ENCODE measurements at regions not wholly inside any gene's neighbourhood (a gene's known extent, or its start where the extent isn't known, plus 50 kb on each side); places are given as distances from the start of the nearest gene placed in this dataset.
"Not testable (repeated sequence)": the region's sequence is repeated elsewhere in the genome, so short reads cannot be mapped to it uniquely, and the experiment has no call there.

DNA sequence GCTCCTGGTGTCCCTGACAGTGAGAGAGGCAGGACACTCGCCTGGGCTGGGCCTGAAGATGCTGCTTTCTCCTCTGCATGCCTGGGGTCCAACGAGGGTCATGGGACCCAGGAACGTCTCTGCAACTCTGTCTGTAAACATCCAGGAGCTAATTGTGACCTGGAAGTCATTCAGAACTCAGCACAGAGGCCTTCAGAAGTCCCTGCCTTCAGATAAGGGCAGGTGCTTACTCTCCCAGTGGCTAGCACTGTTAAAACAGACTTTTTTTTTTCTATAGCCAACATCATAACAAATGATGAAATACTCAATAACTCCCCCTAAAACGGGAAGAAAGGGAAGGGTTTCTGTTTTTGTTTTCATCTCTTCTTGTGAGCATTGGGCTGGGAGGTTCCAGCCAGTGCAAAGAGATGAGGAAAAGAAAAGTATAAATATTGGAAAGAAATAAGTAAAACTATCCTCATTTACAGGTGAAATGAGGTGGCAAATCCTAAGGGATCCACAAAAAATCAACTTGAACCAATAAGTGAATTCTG, 118.3 kb upstream of the FAM20C start:
- DNase-seq (ENCODE audit: low read depth); H3K4me3 ChIP-seq (ENCODE audit: low read depth, low read length); in situ Hi-C loops (cut with HindIII; ENCODE audit: low sequenced_read_pairs): not testable (repeated sequence)

DNA sequence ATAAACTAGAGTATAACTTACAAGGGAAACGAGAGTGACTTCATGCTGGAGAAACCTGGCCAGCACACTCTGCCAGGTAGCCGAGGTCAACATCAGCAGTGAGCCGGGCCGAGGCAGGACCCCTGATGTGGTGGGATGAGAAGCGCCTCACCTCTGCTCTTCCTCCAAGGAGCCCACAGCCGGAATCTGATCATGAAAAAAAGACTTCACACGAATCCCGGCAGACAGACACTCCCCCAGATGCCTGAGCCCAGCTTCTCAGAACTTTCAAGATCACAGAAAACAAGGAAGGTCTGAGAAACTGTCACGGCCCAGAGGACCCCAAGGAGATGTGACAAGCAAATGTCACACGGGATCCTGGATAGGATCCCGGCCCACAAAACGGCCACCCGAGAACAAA, 116.9 kb upstream of the FAM20C start:
- in situ Hi-C loops (cut with HindIII; ENCODE audit: low sequenced_read_pairs); H3K4me3 ChIP-seq (ENCODE audit: low read depth, low read length); DNase-seq (ENCODE audit: low read depth): not testable (repeated sequence)

DNA sequence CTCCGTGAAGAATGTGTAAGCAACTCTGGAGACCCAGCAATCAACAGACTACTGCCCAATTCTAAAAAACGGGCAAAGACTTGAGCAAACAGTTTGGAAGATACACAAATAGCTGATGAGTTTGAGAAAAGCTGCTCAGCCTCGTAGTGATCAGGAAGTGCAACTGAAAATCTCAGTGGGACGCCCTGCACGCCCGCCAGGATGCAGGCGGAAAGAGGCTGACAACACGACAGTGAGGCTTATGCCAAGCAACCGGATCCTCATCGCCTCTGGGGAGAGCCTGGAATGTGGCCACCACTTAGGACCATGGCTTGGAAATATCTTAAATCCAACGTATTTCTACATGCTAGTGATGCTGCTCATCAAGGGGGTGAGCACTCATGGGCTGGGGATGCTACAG, 116.2 kb upstream of the FAM20C start:
- in situ Hi-C loops (cut with HindIII; ENCODE audit: low sequenced_read_pairs); DNase-seq (ENCODE audit: low read depth); H3K4me3 ChIP-seq (ENCODE audit: low read depth, low read length): not testable (repeated sequence)

DNA sequence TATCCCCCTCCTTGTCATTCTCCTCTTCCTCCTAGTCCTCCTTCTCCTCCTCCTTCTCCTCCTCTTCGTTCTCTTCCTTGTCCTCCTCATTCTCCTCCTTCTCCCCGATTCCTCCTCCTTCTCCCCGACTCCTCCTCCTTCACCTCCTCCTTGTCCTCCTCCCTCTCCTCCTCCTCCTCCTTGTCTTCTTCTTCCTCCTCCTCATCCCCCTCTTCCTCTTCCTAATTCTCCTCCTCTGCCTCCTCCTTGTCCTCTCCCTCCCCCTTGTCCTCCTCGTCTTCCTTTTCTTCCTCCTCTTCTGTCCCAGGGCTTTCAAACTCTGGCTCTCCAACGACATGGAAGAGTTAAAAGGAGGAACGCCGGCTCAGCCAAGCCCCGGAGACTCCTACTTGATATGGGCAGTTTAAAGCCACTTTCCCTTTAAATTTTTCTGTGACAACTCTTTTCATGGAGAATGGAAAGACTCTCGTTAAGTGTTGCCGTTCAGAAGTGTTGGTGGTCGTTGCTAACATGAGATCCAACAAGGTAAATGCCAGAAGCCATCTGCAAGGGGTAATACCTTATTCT, 115.5 kb upstream of the FAM20C start:
- H3K4me3 ChIP-seq (ENCODE audit: low read depth, low read length); in situ Hi-C loops (cut with HindIII; ENCODE audit: low sequenced_read_pairs); DNase-seq (ENCODE audit: low read depth): not testable (repeated sequence)

DNA sequence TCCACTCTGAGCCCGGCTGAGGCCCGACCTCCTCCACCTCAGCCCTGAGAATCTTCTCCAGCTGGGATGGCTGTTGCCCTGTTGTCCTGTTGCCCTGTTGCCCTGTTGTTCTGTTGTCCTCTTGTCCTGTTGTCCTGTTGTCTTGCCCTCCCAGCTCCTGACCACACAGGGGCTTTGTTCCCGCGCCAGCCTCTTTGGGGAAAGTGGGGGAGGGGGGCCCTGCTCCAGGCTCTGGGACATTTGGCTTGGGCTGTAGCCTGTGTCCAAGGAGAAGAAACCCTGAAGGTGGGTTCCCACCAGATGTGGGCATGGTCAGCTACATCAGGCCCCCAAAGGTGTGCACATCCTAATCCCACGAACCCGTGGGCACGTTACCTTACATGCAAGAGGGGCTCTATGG, 113.5 kb upstream of the FAM20C start:
- in situ Hi-C loops (cut with HindIII; ENCODE audit: low sequenced_read_pairs); DNase-seq (ENCODE audit: low read depth); H3K4me3 ChIP-seq (ENCODE audit: low read depth, low read length): not testable (repeated sequence)

DNA sequence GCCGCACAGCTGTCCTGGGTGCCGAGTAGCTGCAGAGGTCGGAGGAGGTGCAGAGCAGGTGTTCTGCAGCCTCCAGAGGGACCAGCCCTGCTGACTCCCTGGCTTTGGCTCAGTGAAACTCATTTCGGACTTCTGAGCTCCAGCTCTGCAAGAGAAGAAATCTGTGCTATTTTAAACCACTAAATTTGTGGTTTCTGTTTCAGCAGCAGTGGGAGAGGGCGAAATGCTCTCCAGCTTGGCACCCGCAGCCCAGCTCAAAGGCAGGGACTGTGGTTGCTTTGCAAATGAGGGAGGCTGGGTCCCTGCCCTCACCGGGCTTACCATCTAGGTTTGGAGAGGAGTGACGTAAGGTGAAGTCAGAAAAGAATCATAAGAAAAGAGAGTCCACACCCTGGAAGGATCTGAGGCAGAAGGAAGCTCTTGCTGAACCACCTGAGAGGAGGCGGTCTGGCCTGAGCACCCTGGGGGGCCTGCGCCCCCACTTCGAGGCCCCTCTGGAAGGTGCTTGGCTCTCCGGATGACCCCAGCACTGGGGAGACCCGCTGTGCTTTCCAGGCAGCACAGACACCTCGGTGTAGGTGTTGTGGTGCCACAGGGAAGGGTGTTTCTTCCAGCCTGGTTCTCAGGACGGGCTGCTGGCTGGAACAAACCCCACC, 112.8 kb upstream of the FAM20C start:
- DNase-seq (ENCODE audit: low read depth); in situ Hi-C loops (cut with HindIII; ENCODE audit: low sequenced_read_pairs); H3K4me3 ChIP-seq (ENCODE audit: low read depth, low read length): not testable (repeated sequence)

DNA sequence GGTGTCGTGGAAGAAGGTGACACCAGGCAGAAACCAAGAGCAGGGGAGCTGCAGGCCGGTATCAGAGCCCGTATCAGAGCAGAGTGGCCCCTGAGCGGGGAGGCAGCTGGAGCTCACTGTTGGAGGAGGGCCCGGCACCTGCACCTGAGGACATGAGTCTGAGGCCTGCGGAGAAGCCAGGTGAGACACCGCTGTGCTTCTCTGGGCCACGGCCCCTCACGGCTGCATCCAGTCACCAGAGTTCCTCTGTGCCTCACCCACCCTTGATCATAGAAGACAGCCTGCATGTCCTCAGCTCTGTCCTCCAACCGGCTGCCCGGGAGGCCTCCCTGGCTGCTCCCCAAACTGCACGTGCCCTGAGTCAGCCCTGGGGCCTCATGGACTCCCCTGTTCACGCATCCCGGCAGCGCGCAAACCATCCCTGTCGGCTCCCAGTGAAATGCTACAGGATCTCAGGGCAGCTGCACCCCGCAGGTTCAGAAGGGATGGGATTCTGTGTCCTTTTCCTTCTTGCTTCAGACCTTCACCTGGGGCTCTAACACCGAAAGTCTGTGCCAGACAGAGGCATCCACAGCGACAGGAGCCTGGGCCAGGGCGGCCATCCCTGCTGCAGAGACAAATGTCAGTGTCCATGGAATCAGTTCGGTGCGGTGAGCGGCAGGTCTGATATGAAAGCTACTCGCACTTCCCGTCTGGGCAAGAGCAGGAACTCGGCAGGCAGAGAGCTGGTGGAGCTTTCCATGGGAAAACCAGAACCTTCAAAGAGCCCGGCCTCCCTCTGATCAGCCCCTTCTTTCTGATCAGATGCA, 111.9 kb upstream of the FAM20C start:
- no peak overlapping the region for H3K4me3 ChIP-seq (ENCODE audit: low read depth, low read length)

DNA sequence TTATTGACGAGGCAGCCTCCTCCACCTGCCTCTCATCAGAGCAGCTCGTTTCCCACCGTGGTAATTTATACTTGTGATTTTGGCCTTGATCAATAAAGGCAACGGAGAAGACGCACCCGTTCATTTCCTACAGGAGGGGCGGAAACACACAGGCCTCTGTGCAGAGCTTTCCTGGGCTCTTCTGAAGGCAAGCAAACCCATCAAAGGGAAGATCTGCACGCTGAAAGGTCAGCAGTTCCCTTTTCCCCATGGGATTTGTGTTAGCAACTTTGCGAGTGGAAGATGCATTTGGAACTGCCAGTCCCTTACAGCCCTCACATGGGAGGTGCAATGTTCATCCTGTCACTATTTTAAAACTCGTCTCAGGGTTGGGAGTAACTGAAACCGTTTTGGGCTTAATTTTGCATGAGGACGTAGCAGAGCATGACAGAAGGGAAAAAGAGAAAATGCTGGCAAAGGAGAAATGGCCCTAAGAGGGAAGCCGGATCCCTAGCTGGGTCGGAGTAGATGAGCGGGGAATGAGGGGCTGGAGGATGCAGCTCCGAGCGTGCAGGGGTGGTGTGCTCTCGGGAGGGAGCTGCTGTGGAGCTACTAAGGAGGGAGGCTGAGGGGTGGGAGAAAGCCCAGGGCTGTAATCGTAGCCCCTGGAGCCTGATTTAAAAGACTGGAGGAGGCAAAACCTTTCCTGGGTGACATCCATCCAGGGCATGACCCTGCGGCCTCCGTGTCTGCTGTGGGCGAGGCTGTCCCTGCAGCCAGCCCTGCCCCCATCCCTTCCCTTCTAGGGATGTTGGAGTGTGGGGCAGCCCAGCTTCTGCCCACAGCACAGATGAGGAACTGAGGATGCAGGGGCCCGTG, 111.1 kb upstream of the FAM20C start:
- DNase-seq (ENCODE audit: low read depth): no peak
- in situ Hi-C loops (cut with HindIII; ENCODE audit: low sequenced_read_pairs): no loop called here
- TF ChIP-seq, protein P1, sequence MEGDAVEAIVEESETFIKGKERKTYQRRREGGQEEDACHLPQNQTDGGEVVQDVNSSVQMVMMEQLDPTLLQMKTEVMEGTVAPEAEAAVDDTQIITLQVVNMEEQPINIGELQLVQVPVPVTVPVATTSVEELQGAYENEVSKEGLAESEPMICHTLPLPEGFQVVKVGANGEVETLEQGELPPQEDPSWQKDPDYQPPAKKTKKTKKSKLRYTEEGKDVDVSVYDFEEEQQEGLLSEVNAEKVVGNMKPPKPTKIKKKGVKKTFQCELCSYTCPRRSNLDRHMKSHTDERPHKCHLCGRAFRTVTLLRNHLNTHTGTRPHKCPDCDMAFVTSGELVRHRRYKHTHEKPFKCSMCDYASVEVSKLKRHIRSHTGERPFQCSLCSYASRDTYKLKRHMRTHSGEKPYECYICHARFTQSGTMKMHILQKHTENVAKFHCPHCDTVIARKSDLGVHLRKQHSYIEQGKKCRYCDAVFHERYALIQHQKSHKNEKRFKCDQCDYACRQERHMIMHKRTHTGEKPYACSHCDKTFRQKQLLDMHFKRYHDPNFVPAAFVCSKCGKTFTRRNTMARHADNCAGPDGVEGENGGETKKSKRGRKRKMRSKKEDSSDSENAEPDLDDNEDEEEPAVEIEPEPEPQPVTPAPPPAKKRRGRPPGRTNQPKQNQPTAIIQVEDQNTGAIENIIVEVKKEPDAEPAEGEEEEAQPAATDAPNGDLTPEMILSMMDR (IDR thresholded peaks at IDR 0.05; ENCODE audit: low read depth, low read length, missing control alignments): no peak
- H3K4me3 ChIP-seq (ENCODE audit: low read depth, low read length): no peak overlapping the region

More for the DNA sequence above, 111.9 kb upstream of the FAM20C start:
- DNase-seq (ENCODE audit: low read depth): no peak
- TF ChIP-seq, protein P1 (IDR thresholded peaks at IDR 0.05; ENCODE audit: low read depth, low read length, missing control alignments): no peak
- in situ Hi-C loops (cut with HindIII; ENCODE audit: low sequenced_read_pairs): no loop called here

DNA sequence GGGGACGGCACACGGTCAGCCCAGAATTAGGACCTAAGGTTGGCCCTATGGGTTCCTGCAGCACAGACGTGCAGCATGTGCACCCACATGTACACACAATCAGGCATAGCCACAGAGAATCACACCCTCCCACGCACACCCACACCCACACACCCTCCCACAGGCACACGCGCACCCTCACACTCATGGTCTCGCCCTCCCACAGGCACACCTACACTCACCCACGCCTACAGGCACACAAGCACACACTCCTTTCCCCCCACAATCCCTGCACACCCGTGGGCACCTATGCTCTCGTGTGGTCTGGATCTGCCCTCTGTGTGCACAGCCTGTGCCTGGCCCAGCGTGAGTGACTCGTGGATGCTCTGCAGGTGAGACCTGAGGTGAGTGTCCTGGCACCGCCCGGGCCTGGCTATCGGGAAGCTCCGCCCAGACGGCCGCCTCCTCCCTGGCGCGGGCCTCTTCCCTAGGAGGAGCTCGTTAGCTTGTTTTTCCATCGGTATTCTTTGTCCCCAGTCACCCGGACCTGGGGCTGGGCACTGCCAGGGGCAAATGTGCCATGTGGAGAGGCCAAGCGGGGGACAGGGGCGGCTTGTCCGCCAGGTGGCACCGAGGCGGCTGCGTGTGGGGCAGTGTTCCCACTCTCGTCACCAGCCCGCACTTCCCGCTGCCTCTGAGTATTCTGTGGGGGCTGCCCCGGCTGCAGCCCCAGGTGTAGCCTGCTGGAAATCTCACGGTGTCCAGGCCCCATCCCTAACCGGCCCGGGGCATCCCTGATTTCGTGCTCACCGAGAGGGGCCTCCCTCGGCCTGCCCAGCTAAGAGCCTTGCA, 110.2 kb upstream of the FAM20C start:
- TF ChIP-seq, protein P1 (IDR thresholded peaks at IDR 0.05; ENCODE audit: low read depth, low read length, missing control alignments): no peak
- no peak overlapping the region for H3K4me3 ChIP-seq (ENCODE audit: low read depth, low read length)
- DNase-seq (ENCODE audit: low read depth): no peak
- in situ Hi-C loops (cut with HindIII; ENCODE audit: low sequenced_read_pairs): no loop called here
